Smooth muscle cell (in vitro differentiated cells): ENCODE measurements at regions not wholly inside any gene's neighbourhood (a gene's known extent, or its start where the extent isn't known, plus 50 kb on each side); places are given as distances from the start of the nearest gene placed in this dataset.

Experiments
- DNase-seq: peaks from one replicate; lab custom pipeline; 2025; ENCODE audit not compliant: unreplicated experiment; lab: John Stamatoyannopoulos, UW
- H2AFZ ChIP-seq: fragments of 200-600 bp; sonication (generic); 2 replicates; pipeline ENCODE4 v1.6.0; 2016; ENCODE audit warnings: antibody characterized with exemption, low read depth, mild to moderate bottlenecking
- H3F3A ChIP-seq: fragments of 200-600 bp; sonication (generic); 2 replicates; pipeline ENCODE4 v1.6.0; 2017; ENCODE audit warnings: antibody characterized with exemption, low read depth
- H3K27ac ChIP-seq: fragments of 200-600 bp; sonication (generic); 2 replicates; pipeline ENCODE4 v1.5.1; 2016; ENCODE audit warnings: low read depth, mild to moderate bottlenecking
- H3K27me3 ChIP-seq: fragments of 200-600 bp; sonication (generic); 2 replicates; pipeline ENCODE4 v1.6.1; 2016; ENCODE audit warnings: low read depth, mild to moderate bottlenecking
- H3K36me3 ChIP-seq: fragments of 200-600 bp; sonication (generic); 2 replicates; pipeline ENCODE4 v1.5.1; 2016; ENCODE audit warnings: low read depth
- H3K4me1 ChIP-seq: fragments of 200-600 bp; sonication (generic); 2 replicates; pipeline ENCODE4 v1.5.1; 2016; ENCODE audit warnings: low read depth
- H3K4me2 ChIP-seq: fragments of 200-600 bp; sonication (generic); 2 replicates; pipeline ENCODE4 v1.6.0; 2016; ENCODE audit warnings: mild to moderate bottlenecking
- H3K4me3 ChIP-seq: fragments of 200-600 bp; sonication (generic); 2 replicates; pipeline ENCODE4 v1.5.1; 2016; ENCODE audit warnings: mild to moderate bottlenecking
- H3K79me2 ChIP-seq: fragments of 200-600 bp; sonication (generic); 2 replicates; pipeline ENCODE4 v1.6.0; 2016; ENCODE audit warnings: low read depth, mild to moderate bottlenecking
- H3K9ac ChIP-seq: fragments of 200-600 bp; sonication (generic); 2 replicates; pipeline ENCODE4 v1.6.0; 2016; ENCODE audit warnings: low read depth
- H3K9me3 ChIP-seq: fragments of 200-600 bp; sonication (generic); replicated peaks from 2 replicates; pipeline ENCODE4 v1.5.1; 2016; ENCODE audit warnings: low read depth
- H4K20me1 ChIP-seq: fragments of 200-600 bp; sonication (generic); 2 replicates; pipeline ENCODE4 v1.6.0; 2016; ENCODE audit warnings: low read depth
- WGBS: methylation state at CpG from one replicate; pipeline ENCODE4 v1.1.7; 2016; ENCODE audit warnings: low lambda C conversion rate; 5-methylcytosine and 5-hydroxymethylcytosine counted together
- TF ChIP-seq, protein P1 (sequence below): fragments of 200-600 bp; sonication (generic); IDR thresholded peaks from 2 replicates; pipeline ENCODE4 v1.5.1; 2017; ENCODE audit warnings: borderline replicate concordance, mild to moderate bottlenecking, antibody characterized with exemption; ENCODE audit not compliant: insufficient read depth, poor library complexity, severe bottlenecking

DNA sequence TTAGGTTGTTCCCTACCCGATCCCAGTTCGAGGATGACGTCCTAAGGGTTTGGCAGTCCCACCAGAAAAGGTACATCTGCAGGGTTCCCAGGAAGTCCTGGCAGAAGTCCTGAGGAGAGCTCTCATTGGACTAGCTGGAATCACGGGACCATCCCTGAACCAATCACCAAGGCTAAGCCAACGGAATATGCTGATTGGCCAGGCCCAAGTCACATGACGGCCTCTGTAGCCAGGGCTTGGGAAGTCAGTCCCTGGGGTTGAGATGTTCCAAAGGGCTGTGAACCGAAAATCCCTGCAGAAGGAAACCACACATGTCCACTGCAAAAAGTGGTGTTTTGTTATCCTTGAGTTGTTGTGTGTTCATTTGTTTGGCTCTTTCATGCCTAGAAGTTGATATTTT, 68.2 kb upstream of the ZNF423 start:
- Histone ChIP-seq H3K36me3 (no peaks in the 10 kb centered on the region), H3K27me3 (peaks cover 13% of the 10 kb centered on the region), H4K20me1 (no peaks in the 10 kb centered on the region), H3K4me2 (no peak overlapping the region), H3K9ac (no peak overlapping the region), H3K27ac (no peak overlapping the region), H3K4me3 (no peak overlapping the region), H2AFZ (no peak overlapping the region), H3K79me2 (no peaks in the 10 kb centered on the region), H3K4me1 (no peaks in the 10 kb centered on the region), H3F3A (no peaks in the 10 kb centered on the region), H3K9me3 (no peaks in the 10 kb centered on the region)
- TF ChIP-seq, protein P1, sequence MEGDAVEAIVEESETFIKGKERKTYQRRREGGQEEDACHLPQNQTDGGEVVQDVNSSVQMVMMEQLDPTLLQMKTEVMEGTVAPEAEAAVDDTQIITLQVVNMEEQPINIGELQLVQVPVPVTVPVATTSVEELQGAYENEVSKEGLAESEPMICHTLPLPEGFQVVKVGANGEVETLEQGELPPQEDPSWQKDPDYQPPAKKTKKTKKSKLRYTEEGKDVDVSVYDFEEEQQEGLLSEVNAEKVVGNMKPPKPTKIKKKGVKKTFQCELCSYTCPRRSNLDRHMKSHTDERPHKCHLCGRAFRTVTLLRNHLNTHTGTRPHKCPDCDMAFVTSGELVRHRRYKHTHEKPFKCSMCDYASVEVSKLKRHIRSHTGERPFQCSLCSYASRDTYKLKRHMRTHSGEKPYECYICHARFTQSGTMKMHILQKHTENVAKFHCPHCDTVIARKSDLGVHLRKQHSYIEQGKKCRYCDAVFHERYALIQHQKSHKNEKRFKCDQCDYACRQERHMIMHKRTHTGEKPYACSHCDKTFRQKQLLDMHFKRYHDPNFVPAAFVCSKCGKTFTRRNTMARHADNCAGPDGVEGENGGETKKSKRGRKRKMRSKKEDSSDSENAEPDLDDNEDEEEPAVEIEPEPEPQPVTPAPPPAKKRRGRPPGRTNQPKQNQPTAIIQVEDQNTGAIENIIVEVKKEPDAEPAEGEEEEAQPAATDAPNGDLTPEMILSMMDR: no peak
- no peak for DNase-seq
- 89% methylated on average over 7 of the region's 7 CpGs for WGBS

DNA sequence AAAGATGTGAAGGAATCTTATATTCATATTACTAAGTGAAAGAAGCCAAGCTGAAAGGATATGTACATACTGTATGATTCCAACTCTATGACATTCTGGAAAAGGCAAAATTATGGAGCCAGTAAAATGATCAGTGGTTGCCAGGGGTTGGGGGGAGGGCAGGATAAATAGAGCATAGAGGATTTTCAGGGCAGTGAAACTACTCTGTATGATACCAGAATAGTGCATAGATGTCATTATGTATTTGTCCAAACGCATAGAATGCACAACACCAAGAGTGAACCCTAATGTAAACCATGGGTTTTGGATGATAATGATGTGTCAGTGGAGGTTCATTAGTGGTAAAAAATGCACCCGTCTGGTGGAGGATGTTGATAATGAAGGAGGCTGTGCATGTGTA, 71.0 kb upstream of the ZNF423 start:
- Histone ChIP-seq H3F3A (no peaks in the 10 kb centered on the region), H3K4me3 (no peak overlapping the region), H3K36me3 (no peaks in the 10 kb centered on the region), H4K20me1 (no peaks in the 10 kb centered on the region), H2AFZ (no peak overlapping the region), H3K4me2 (no peak overlapping the region), H3K27ac (no peak overlapping the region), H3K79me2 (no peaks in the 10 kb centered on the region), H3K9ac (no peak overlapping the region), H3K9me3 (no peaks in the 10 kb centered on the region), H3K27me3 (peaks cover 13% of the 10 kb centered on the region), H3K4me1 (no peaks in the 10 kb centered on the region)
- TF ChIP-seq, protein P1: no peak
- DNase-seq: no peak
- WGBS: 82% methylated on average over 2 of the region's 2 CpGs

DNA sequence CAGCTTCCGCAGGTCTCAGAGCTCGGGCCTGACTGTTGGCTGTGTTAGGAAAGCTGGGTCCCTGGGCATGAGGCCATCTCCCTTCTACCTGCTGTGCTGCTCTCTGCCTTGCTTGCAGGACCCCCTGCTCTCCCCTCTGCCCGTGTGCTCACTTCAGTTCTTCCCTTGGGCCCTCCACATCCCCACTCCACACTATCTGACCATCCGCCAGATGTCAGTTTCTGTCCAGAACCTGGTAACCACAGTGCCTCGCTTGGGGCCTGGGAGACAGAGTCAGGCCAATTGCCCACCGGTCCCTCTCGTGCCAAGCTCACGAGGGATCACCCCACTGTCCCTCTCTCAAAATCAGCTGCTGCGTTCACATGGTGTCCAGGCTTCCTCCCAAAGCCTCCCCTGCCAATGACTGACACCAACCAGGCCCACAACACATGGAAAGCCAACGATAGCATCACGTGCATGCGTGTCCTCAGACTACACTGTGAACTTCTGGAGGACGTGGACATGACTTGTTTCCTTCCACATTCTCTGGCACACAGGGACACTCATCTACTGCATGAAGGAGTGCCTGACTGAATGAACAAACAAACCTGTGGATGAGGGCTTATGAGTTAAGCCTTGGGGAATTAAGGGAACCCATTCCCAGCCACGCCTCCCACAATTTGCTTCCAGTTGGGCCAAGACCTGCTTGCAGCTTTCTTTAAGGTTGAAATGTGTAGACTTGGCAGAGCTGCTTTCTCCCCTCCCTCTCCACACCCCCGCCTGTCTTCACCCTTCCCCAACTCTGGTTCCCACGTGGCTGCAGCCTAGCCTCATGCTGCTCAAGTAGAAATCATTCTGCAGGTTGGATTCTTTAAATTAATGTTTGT, 72.5 kb upstream of the ZNF423 start:
- TF ChIP-seq, protein P1: no peak
- H3K79me2 ChIP-seq: no peaks in the 10 kb centered on the region
- no peak for DNase-seq
- no peak overlapping the region for H3K4me2 ChIP-seq
- no peak overlapping the region for H3K9ac ChIP-seq
- no peak overlapping the region for H2AFZ ChIP-seq
- no peaks in the 10 kb centered on the region for H4K20me1 ChIP-seq
- H3K36me3 ChIP-seq: no peaks in the 10 kb centered on the region
- peaks cover 5% of the 10 kb centered on the region for H3K4me1 ChIP-seq
- no peaks in the 10 kb centered on the region for H3K9me3 ChIP-seq
- H3K27ac ChIP-seq: no peak overlapping the region
- H3K4me3 ChIP-seq: no peak overlapping the region
- peaks cover 13% of the 10 kb centered on the region for H3K27me3 ChIP-seq
- 88% methylated on average over 16 of the region's 16 CpGs for whole genome bisulfite sequencing
- no peaks in the 10 kb centered on the region for H3F3A ChIP-seq

DNA sequence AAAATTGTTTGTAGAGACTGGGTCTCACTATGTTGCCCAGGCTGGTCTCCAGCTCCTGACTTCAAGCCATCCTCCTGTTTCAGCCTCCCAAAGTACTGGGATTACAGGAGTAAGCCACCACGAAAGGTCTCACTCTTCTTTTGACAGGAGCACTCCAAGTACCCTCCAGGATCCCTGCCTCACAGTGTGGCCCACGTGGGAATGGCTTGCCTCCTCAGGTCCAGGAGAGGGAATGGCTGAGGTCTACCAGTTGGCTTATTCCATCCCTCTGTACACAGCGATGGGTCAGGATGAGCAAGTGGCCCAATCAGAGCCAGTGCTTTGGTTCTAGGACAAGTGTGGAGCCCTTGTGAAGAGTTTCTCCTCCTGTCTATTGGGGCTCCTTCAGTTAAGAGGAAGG, 73.7 kb upstream of the ZNF423 start:
- WGBS: 82% methylated on average over 3 of the region's 3 CpGs
- H3K27ac ChIP-seq: no peak overlapping the region

More for the DNA sequence above, 73.7 kb upstream of the ZNF423 start:
- Histone ChIP-seq H3K36me3 (no peaks in the 10 kb centered on the region), H4K20me1 (no peaks in the 10 kb centered on the region), H2AFZ (no peak overlapping the region), H3K4me3 (no peak overlapping the region), H3F3A (no peaks in the 10 kb centered on the region), H3K9me3 (no peaks in the 10 kb centered on the region), H3K79me2 (no peaks in the 10 kb centered on the region), H3K4me2 (no peak overlapping the region), H3K27me3 (peaks cover 13% of the 10 kb centered on the region), H3K9ac (no peak overlapping the region), H3K4me1 (peaks cover 5% of the 10 kb centered on the region)
- TF ChIP-seq, protein P1: no peak
- no peak for DNase-seq
